ENCODE measurements at regions not wholly inside any gene's neighbourhood (a gene's known extent, or its start where the extent isn't known, plus 50 kb on each side); places are given as distances from the start of the nearest gene placed in this dataset.
"Not testable (repeated sequence)": the region's sequence is repeated elsewhere in the genome, so short reads cannot be mapped to it uniquely, and the experiment has no call there.

DNA sequence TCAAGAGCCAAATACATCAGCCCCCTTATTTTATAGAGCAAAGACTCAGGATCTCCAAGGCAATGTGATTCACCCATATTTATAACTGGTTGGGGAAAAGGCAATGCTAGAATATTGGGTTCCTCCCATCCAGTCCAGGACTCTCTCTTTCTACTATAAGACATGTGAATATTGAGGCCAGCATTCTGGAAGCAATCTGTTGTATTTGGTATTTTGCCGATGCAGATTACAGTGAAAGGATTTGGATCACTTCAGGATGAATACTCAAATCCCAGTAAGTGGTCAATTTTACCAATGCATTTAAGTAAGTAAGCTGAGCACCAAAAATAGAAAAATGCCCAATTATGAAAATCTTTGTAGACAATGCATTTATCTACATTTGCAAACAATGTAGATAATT is 1834.7 kb upstream of the PIK3C3 start:
- no peaks in the 10 kb centered on the region for H3K36me3 ChIP-seq
- intact Hi-C loops (cut with DNase I), result no loop called here

DNA sequence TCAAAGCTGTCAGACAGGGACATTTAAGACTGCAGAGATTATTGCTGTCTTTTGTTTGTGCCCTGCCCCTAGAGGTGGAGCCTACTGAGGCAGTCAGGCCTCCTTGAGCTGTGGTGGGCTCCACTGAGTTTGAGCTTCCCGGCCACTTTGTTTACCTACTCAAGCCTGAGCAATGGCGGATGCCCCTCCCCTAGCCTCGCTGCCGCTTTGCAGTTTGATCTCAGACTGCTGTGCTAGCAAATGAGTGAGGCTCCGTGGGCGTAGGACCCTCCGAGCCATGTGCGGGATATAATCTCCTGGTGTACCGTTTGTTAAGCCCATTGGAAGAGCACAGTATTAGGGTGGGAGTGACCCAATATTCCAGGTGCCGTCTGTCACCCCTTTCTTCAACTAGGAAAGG is 1835.5 kb upstream of the PIK3C3 start:
- DNase-seq; H3K9me3 ChIP-seq; H3K36me3 ChIP-seq; H3K27ac ChIP-seq; H3K4me3 ChIP-seq; H3K4me1 ChIP-seq; intact Hi-C loops (cut with DNase I); H3K27me3 ChIP-seq: not testable (repeated sequence)
- 71 to 88% methylated on average over 10 of the region's 10 CpGs for WGBS, 2 donors

More for the DNA sequence above, 1834.7 kb upstream of the PIK3C3 start:
- TF ChIP-seq POLR2A (IDR thresholded peaks at IDR 0.05) (no peak), POLR2AphosphoS5 (IDR thresholded peaks at IDR 0.05) (no peak), EP300 (IDR thresholded peaks at IDR 0.05) (no peak)
- TF ChIP-seq, protein P1, sequence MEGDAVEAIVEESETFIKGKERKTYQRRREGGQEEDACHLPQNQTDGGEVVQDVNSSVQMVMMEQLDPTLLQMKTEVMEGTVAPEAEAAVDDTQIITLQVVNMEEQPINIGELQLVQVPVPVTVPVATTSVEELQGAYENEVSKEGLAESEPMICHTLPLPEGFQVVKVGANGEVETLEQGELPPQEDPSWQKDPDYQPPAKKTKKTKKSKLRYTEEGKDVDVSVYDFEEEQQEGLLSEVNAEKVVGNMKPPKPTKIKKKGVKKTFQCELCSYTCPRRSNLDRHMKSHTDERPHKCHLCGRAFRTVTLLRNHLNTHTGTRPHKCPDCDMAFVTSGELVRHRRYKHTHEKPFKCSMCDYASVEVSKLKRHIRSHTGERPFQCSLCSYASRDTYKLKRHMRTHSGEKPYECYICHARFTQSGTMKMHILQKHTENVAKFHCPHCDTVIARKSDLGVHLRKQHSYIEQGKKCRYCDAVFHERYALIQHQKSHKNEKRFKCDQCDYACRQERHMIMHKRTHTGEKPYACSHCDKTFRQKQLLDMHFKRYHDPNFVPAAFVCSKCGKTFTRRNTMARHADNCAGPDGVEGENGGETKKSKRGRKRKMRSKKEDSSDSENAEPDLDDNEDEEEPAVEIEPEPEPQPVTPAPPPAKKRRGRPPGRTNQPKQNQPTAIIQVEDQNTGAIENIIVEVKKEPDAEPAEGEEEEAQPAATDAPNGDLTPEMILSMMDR (IDR thresholded peaks at IDR 0.05), result no peak
- Histone ChIP-seq H3K27ac (no peak overlapping the region), H3K9me3 (peaks cover 0 to 3% (median 0%) of the 10 kb centered on the region in 4 donors), H3K4me1 (no peaks in the 10 kb centered on the region), H3K4me3 (no peak overlapping the region), H3K27me3 (no peaks in the 10 kb centered on the region)
- 88 to 94% methylated on average over 1 of the region's 1 CpG for WGBS, 2 donors
- DNase-seq, result no peak

DNA sequence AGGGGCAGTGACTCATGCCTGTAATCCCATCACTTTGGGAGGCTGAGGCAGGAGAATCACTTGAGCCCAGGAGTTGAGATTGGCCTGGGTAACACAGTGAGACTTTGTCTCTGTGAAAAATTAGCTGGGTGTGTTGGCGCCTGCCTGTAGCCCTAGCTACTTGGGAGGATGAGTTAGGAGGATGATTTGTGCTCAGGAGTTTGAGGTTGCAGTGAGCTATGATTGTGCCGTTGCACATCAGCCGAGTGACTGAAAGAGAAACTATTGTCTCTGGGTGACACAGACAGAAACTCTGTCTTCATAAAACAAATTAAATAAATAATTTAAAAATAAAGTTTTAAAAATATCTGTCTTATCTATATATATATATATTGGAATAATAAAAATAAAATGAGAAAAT is 1844.6 kb upstream of the PIK3C3 start:
- no peak overlapping the region for H3K27ac ChIP-seq
- peaks cover 0 to 10% (median 3%) of the 10 kb centered on the region in 4 donors for H3K4me1 ChIP-seq
- H3K27me3 ChIP-seq, result no peaks in the 10 kb centered on the region
- H3K4me3 ChIP-seq, result no peak overlapping the region
- WGBS, 2 donors, result 84 to 90% methylated on average over 3 of the region's 3 CpGs
- H3K36me3 ChIP-seq, result no peaks in the 10 kb centered on the region
- intact Hi-C loops (cut with DNase I), result no loop called here
- no peaks in the 10 kb centered on the region for H3K9me3 ChIP-seq
- no peak for DNase-seq
- TF ChIP-seq EP300 (IDR thresholded peaks at IDR 0.05), result no peak
- TF ChIP-seq, protein P1 (IDR thresholded peaks at IDR 0.05), result no peak
- TF ChIP-seq POLR2AphosphoS5 (IDR thresholded peaks at IDR 0.05), result no peak
- no peak for TF ChIP-seq POLR2A (IDR thresholded peaks at IDR 0.05)

DNA sequence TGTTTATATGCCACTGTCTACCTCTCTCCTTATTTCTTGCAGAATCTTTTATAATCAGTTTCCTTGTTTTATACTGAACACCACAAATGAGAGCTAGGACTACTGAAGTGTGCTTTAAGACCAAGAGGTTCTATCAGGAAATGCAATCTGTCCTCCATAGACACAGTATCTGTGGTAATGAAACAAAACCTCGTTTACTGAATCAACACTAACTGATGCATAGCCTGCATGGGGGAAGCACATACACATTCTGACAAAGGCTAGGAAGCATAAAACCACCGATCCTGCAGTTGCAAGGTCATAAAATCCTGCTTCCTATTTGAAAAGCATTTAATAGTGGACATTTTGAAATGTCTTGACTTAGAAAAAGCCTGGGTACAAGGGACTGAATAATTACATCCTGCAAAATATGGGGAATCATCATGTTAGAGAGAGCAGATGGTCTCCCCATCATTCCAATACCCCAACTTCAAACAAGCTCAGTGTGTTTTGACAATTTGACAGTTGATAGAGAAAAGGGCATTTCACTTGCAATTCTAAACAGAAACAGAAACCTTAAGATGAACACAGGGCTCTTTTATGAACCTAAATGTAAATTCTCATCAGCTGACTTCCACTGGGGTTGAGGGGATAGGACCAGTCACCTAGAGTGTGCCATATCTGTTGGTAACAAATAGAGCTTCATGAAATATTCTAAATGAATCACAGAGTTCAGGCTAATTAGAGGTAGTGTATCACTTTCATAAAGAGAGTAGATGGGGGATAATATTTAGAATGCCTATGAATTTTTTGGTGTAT is 1845.6 kb upstream of the PIK3C3 start:
- TF ChIP-seq POLR2AphosphoS5 (IDR thresholded peaks at IDR 0.05), result no peak
- no peak for TF ChIP-seq EP300 (IDR thresholded peaks at IDR 0.05)
- TF ChIP-seq POLR2A (IDR thresholded peaks at IDR 0.05), result no peak
- TF ChIP-seq, protein P1 (IDR thresholded peaks at IDR 0.05), result no peak
- 5 to 33% methylated on average over 2 of the region's 2 CpGs for WGBS, 2 donors
- DNase-seq, result no peak
- H3K27ac ChIP-seq, result no peak overlapping the region
- H3K4me3 ChIP-seq, result no peak overlapping the region
- no peaks in the 10 kb centered on the region for H3K36me3 ChIP-seq
- H3K27me3 ChIP-seq, result no peaks in the 10 kb centered on the region
- H3K9me3 ChIP-seq, result no peaks in the 10 kb centered on the region
- peaks cover 0 to 10% (median 3%) of the 10 kb centered on the region in 4 donors for H3K4me1 ChIP-seq
- intact Hi-C loops (cut with DNase I), result no loop called here

DNA sequence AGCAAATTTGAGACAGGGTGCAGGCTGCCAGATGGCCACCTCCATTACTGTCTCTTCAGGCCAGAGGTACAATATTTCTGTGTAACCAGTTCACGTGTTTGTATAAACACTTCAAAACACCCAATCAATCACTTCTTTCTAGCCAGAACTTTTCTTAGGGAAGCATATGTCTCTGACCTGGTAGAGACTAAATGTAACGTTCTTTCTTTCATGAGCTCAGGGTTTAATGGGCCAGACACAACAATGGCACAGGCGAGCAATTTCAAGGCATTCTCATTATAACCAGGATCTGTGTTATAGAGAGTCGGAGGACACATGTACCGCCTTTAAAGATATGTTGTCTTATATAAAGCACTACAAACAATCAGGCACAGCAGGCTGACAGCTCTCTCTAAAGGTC is 1846.4 kb upstream of the PIK3C3 start:
- 28 to 58% methylated on average over 5 of the region's 5 CpGs for WGBS, 2 donors
- no peaks in the 10 kb centered on the region for H3K9me3 ChIP-seq

More for the DNA sequence above, 1846.4 kb upstream of the PIK3C3 start:
- Histone ChIP-seq H3K36me3 (no peaks in the 10 kb centered on the region), H3K27me3 (no peaks in the 10 kb centered on the region), H3K27ac (no peak overlapping the region), H3K4me1 (peaks cover 0 to 10% (median 3%) of the 10 kb centered on the region in 4 donors), H3K4me3 (no peak overlapping the region)
- TF ChIP-seq POLR2AphosphoS5 (IDR thresholded peaks at IDR 0.05) (no peak), POLR2A (IDR thresholded peaks at IDR 0.05) (no peak), EP300 (IDR thresholded peaks at IDR 0.05) (no peak)
- TF ChIP-seq, protein P1 (IDR thresholded peaks at IDR 0.05), result no peak
- no peak for DNase-seq
- intact Hi-C loops (cut with DNase I), result no loop called here

All from sigmoid colon (tissue), 6 donors.